HG03354 (cell line): ENCODE measurements at regions not wholly inside any gene's neighbourhood (a gene's known extent, or its start where the extent isn't known, plus 50 kb on each side); places are given as distances from the start of the nearest gene placed in this dataset.
"Not testable (repeated sequence)": the region's sequence is repeated elsewhere in the genome, so short reads cannot be mapped to it uniquely, and the experiment has no call there.

ENCODE experiments used
- ATAC-seq: cut with Tn5 transposase; IDR thresholded peaks from one replicate; pipeline ENCODE4 v1.9.1; 2021; ENCODE audit warnings: mild to moderate bottlenecking; ENCODE audit not compliant: unreplicated experiment, poor library complexity, severe bottlenecking

- no peak for ATAC-seq
These were observed 186.8 kb downstream of the FAM181B start for GRCh38 chr11:82546661-82547557.

- ATAC-seq: peak; percentile 84
These were observed 194.0 kb downstream of the FAM181B start for GRCh38 chr11:82539669-82540068.

- ATAC-seq: no peak
These were observed 197.0 kb downstream of the FAM181B start for GRCh38 chr11:82536706-82537105.

GRCh38 chr11:82533628-82534327, 199.9 kb downstream of the FAM181B start:
- no peak for ATAC-seq

- no peak for ATAC-seq
These were observed 203.7 kb downstream of the FAM181B start for GRCh38 chr11:82529936-82530335.

- ATAC-seq: no peak
These were observed 206.5 kb downstream of the FAM181B start for GRCh38 chr11:82527081-82527584.

- no peak for ATAC-seq
These were observed 210.5 kb downstream of the FAM181B start for GRCh38 chr11:82523141-82523540.

GRCh38 chr11:82521427-82521826, 212.2 kb downstream of the FAM181B start:
- ATAC-seq: no peak

- no peak for ATAC-seq
These were observed 226.4 kb downstream of the FAM181B start for GRCh38 chr11:82507288-82507687.

- ATAC-seq: no peak
These were observed 228.3 kb downstream of the FAM181B start for GRCh38 chr11:82505379-82505778.

GRCh38 chr11:82501174-82501573, 232.5 kb downstream of the FAM181B start:
- not testable (repeated sequence) for ATAC-seq

GRCh38 chr11:82494988-82495432, 238.7 kb downstream of the FAM181B start:
- ATAC-seq: peak; percentile 82

GRCh38 chr11:82474876-82475275, 258.8 kb downstream of the FAM181B start:
- no peak for ATAC-seq

- no peak for ATAC-seq
These were observed 268.2 kb downstream of the FAM181B start for GRCh38 chr11:82465481-82465880.

- ATAC-seq: no peak
These were observed 270.9 kb downstream of the FAM181B start for GRCh38 chr11:82462608-82463242.

GRCh38 chr11:82458761-82459160, 274.9 kb downstream of the FAM181B start:
- ATAC-seq: no peak

- ATAC-seq: no peak
These were observed 275.5 kb downstream of the FAM181B start for GRCh38 chr11:82458147-82458546.

GRCh38 chr11:82450996-82451395, 282.7 kb downstream of the FAM181B start:
- no peak for ATAC-seq

- ATAC-seq: no peak
These were observed 327.1 kb downstream of the FAM181B start for GRCh38 chr11:82406611-82407010.

GRCh38 chr11:82405421-82405820, 328.2 kb downstream of the FAM181B start:
- ATAC-seq: no peak
